GM19452 (cell line): ENCODE measurements at regions not wholly inside any gene's neighbourhood (a gene's known extent, or its start where the extent isn't known, plus 50 kb on each side); places are given as distances from the start of the nearest gene placed in this dataset.

Experiments used
- ATAC-seq: cut with Tn5 transposase; IDR thresholded peaks from one replicate; pipeline ENCODE4 v1.9.1; 2021; ENCODE audit not compliant: unreplicated experiment

- no peak for ATAC-seq
Observed at GRCh38 chr9:80602291-80602690, 1030.5 kb downstream of the TLE4 start.

DNA sequence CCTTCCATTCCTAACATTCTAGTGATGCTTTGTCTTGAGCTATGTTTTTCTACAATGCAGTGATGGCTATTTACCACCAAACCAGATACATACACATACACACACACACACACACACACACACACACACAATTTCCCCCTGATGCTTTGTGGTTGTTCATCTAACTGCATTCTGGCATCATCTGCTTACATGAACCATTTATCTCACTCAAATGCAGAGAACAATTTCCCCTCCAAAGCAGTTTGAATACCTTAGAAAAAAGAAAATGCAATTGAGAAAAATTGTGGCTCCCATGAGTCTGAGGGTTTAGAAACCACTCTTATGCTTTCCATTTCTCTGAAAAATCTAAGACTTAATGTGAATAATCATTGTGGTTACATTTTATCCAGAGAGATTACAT is 1024.8 kb downstream of the TLE4 start:
- ATAC-seq, result no peak

DNA sequence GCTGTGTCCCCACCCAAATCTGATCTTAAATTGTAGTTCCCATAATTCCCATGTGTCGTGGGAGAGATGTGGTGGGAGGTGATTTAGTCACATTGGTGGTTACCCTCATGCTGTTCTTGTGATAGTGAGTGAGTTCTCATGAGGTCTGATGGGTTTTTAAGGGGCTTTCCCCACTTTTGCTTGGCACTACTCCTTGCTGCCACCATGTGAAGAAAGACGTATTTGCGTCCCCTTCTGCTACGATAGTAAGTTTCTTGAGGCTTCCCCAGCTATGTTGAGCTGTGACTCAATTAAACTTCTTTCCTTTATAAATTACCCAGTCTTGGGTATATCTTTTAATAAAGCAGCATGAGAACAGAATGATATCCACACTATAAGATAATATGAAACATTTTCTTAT is 1023.4 kb downstream of the TLE4 start:
- no peak for ATAC-seq

DNA sequence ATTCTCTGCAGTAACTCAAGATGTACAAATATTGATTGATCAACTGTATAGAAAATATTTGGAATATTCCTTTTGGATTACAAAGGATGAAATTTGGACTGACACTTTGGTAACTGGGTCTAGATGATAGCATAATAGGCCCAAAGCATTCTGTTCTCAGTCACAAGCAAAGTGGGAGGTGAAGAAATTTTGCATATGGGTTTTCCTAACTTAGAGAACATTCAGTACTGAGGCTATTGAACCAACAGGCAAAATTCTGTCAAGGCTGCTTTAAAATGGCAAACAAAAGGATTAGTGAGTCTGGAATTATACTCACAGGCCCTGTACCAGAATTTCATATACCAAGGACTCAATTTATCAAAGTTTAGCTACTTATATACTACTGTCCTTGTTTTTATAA is 1020.6 kb downstream of the TLE4 start:
- no peak for ATAC-seq

DNA sequence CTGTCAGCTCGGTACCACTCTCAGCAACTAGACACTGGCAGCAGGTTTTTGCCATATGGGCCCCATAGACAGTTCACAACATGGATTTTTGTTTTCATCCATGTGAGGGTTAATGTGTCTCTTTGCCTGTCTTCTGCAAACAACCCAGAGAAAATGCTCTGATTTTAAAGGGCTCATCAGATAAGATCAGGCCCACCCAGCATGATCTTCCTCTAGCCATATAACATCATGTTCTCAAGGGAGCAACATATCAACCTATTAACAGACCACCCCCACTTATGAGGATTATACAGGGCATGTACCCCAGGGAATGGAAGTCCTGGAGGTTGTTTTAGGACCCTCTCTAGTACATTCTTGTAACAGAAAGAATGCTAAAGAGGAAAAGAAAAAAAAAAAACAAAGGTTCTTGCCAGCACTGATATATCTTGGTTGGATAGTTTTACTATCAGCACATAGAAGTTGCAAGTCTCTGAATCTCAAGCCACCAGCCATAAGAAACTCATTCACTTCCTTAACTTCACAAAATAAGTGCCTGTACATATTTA is 1015.1 kb downstream of the TLE4 start:
- no peak for ATAC-seq

GRCh38 chr9:80571953-80572352 is 1000.2 kb downstream of the TLE4 start:
- no peak for ATAC-seq

- ATAC-seq, result no peak
Observed at GRCh38 chr9:80569236-80569635, 997.5 kb downstream of the TLE4 start.

- ATAC-seq, result no peak
Observed at GRCh38 chr9:80561526-80561925, 989.8 kb downstream of the TLE4 start.

DNA sequence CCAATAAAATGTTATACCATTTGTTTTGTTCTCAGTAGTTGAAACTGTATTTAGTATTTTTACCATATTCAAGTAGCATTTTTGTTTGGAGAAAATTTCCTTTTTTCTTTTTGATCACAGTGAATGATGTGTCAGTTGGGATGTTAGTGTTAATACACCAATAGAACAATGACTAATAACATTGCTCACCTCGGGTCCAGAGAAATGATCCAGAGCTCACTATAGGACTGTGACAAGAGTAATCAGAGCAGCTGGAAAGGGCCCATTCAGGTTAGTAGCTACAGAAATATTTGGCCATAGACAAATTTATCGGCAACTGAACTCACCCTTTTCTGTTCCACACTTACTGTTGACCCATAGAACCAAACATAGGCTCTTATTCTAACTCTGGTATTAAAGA is 989.2 kb downstream of the TLE4 start:
- no peak for ATAC-seq

DNA sequence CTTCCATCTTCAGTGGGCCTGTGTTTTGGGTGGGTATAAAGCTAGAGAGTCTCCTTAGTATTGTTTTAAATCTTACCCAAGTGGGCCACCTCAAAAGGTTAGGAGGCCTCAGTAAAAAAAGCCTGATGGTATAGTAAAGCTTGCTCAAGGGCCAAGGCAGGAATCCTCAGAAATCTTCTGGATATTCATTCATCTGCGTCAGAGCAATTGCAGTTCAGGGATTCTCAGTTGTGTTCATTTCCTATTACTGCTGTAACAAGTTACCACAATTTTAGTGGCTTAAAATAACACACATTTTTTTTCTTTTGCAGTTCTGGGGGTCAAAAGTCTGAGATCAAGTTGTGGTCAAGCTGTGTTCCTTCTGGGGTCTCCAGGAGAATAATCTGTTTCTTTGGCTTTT is 985.5 kb downstream of the TLE4 start:
- no peak for ATAC-seq

GRCh38 chr9:80556631-80557030 is 984.9 kb downstream of the TLE4 start:
- no peak for ATAC-seq

DNA sequence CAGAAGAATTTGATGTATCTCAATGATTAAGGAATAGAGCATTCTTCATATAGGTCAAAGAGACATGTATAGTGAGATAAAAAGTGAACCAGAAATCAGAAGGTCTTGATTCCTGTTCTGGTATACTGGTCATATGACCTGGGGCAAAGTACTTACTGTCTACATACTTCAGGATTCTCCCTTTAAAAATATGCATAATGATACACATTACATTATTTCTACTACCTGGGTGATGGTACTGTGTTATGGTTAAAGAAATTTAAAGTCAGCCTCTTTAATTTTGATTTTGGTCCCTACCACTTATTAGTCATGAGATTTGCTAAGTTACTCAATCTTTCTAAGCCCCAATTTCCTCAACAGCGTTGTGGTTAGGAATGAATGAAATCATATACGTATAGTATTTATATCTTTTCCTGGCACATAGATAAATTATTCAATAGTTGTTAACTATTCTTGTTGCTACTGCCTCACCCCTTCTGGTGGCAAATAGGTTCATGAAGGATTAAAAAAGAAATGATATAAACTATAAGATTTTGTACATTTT is 984.1 kb downstream of the TLE4 start:
- ATAC-seq, result no peak

GRCh38 chr9:80554856-80555255 is 983.1 kb downstream of the TLE4 start:
- no peak for ATAC-seq

GRCh38 chr9:80554301-80554700 is 982.5 kb downstream of the TLE4 start:
- ATAC-seq, result no peak

GRCh38 chr9:80552931-80553330 is 981.2 kb downstream of the TLE4 start:
- ATAC-seq, result no peak

- ATAC-seq, result no peak
Observed at GRCh38 chr9:80550181-80550580, 978.4 kb downstream of the TLE4 start.

DNA sequence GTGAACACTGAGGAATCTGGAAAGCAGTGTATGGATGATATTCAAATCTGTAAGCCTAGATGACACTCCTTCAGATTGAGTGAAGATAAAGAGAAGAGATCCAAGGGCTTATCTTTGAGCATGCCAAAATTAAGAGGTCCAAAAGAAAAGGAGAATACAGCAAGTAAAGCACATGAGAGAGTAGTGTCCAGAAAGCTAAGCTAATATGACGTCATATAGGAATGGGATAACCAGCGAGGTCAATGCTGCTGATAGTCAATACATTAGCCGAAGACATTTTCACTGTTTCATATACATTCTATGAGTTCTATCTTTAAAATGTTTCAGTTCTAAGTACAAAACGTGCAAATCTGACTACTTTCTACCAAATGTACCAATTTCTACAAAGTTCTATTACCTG is 975.8 kb downstream of the TLE4 start:
- ATAC-seq, result no peak

DNA sequence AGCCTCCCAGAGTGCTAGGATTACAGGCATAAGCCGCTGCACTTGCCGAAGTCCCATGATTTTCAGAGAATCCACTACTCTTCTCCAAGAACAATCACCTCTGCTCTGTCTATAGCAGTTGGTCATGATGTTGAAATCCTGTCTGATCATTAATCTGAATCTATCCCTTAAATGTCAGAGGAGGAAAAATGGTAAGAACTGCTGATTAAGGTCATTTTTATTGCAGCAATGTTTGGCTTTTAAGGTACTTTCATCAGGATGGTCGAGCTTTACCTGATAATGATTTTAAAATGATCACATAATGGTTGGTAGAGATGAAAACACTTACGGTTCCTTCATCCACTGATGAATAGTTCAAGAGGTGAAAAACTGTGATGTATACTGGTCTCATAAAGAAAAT is 968.6 kb downstream of the TLE4 start:
- ATAC-seq, result no peak

- ATAC-seq, result no peak
Observed at GRCh38 chr9:80538976-80539375, 967.2 kb downstream of the TLE4 start.

- ATAC-seq, result no peak
Observed at GRCh38 chr9:80522465-80522864, 950.7 kb downstream of the TLE4 start.

DNA sequence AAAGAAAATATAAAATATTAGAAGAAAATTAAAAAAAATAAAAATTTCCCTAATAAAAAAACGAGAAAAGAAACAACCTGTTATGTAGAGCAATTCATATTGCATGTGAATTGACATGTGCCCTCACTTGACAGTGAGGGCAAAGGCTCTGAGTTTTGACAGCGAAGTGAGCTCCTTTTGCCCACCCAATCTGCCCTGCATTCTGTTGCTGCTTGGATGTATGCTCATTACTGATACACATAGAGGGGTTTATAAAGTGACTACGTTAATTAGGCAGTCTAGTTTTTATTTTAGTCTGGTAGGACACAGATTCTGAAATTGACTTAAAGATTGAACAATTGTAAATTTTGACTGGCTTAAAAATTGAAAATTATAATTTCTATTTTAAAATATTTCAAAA is 949.4 kb downstream of the TLE4 start:
- ATAC-seq, result no peak

- no peak for ATAC-seq
Observed at GRCh38 chr9:80520231-80520630, 948.5 kb downstream of the TLE4 start.

DNA sequence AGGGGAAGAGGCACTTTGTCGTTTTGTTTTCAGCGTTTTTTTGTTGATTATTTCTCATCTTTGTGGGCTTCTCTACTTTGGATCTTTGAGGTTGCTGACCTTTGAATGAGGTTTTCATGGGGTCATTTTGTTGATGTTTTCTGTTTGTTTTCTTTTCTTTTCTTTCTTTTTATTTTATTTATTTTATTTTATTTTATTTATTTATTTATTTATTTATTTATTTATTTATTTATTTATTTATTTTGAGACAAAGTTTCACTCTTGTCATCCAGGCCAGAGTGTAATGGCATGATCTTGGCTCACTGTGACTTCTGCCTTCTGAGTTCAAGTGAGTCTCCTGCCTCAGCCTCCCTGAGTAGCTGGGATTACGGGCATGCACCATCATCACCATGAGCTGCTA is 946.7 kb downstream of the TLE4 start:
- no peak for ATAC-seq

GRCh38 chr9:80516679-80517078 is 944.9 kb downstream of the TLE4 start:
- no peak for ATAC-seq
